NCI-H1694 treated with DMSO at 0.1 percent for 48 hours (cell line): ENCODE measurements at regions not wholly inside any gene's neighbourhood (a gene's known extent, or its start where the extent isn't known, plus 50 kb on each side); places are given as distances from the start of the nearest gene placed in this dataset.

Experiments used
- DNase-seq: peaks from one replicate; lab custom pipeline; 2025; lab: John Stamatoyannopoulos, UW

DNA sequence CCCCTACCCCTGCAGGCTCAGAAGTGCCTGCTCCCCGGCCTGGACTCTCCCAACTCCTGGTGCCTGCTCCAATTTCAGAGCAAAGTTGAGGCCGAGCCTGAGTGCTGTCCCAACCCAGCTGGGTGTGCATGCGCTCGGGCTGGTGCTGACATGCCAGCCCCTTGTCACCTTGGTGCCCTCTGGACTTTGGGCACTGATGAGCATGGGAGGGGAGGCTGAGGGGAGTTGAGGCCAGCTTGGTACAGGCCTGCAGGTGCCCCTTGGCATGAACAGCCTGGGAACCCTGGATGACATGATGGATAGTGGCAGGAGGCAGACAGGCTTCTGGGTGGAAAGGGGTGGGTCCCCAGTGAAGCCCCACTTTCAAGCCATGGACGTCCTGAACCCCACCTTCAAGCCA is 366.1 kb upstream of the NEGR1 start:
- no peak for DNase-seq

DNA sequence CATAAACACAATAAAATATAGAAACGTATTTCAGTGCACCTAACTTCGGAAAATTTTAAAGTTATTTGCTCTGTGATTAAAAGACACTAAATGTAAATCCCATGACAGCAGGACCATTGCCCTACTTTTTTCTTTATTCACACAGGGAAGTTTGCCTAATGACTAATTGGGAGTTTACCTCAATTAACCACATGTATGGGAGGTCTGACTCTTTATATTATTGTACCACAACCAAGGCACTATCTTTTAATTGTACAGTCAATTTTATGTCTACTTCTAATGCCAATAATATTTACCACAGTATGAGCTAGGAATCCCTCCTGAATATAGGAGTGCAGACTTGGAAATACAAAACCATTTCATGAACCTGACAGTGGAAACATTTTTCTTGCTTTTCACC is 360.8 kb upstream of the NEGR1 start:
- no peak for DNase-seq

- DNase-seq: no peak
Observed at GRCh38 chr1:72637593-72637992, 355.3 kb upstream of the NEGR1 start.

DNA sequence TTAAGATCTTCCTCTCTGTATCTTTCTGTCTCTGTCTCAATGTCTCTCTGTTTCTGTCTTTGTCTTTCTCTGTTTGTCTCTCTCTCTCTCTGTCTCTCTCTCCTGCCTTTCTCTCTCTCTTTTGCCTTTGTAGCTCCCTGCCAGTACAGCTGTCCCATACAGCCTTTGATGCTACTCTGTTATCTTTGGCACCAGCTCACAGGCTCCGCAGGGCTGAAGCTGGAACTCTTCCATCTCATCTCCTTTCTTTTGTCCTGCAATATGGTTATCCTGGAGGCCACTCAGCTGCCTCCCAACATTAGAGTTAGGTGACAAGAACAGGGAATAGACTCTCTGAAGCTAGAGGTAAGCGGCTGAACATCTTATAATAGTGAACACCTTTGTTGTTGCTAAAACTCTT is 354.3 kb upstream of the NEGR1 start:
- no peak for DNase-seq

- no peak for DNase-seq
Observed at GRCh38 chr1:72635719-72636118, 353.4 kb upstream of the NEGR1 start.

DNA sequence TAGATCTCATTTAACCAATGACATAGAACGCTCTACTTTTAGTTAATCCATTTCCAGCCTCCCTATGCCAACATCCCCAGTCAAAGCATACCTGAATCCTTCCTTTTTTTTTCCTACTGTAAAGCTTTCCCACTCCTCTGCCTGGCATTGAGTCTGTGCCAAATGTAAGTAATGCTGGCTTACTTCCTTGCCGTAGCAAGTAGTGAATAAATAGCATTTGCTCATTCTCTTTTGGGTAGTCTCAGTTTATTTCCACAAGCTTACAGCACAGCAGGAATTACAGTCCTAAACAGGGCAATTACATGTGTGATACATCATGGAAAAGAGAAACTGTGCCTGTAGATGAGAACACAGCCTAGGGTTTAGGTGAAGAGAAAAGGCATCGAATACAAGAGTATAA is 352.6 kb upstream of the NEGR1 start:
- no peak for DNase-seq

- no peak for DNase-seq
Observed at GRCh38 chr1:72631449-72631848, 349.1 kb upstream of the NEGR1 start.

GRCh38 chr1:72623299-72623708 is 341.0 kb upstream of the NEGR1 start:
- DNase-seq: peak; percentile 71

- DNase-seq: no peak
Observed at GRCh38 chr1:72620453-72620852, 338.1 kb upstream of the NEGR1 start.

- DNase-seq: no peak
Observed at GRCh38 chr1:72606216-72606810, 324.0 kb upstream of the NEGR1 start.

DNA sequence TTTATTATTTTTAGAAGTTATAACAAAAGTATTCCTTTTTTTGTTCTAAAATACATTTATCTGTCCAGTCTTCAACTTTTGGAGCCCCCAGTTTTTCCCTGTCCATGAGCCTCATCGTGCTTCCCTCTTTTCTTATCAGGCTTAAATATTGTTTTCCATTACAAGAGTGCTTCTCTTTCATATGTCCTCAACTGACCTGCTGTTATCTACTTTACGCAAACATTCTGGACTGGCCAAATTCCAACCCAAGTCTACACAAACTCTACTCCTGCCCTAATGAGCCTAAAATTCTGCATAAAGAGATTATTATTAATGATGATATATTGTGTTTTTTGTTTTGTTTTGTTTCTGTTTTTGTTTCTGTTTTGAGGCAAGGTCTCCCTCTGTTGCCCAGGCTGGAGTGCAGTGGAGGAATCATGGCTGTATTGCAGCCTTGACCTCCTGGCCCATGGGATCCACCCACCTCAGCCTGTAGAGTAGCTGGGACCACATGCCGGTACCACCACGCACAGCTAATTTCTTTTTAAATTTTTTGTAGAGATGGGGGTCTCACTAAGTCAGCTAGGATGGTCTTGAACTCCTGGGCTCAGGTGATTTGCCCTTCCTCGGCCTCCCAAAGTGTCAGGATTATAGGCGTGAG is 318.8 kb upstream of the NEGR1 start:
- DNase-seq: no peak

DNA sequence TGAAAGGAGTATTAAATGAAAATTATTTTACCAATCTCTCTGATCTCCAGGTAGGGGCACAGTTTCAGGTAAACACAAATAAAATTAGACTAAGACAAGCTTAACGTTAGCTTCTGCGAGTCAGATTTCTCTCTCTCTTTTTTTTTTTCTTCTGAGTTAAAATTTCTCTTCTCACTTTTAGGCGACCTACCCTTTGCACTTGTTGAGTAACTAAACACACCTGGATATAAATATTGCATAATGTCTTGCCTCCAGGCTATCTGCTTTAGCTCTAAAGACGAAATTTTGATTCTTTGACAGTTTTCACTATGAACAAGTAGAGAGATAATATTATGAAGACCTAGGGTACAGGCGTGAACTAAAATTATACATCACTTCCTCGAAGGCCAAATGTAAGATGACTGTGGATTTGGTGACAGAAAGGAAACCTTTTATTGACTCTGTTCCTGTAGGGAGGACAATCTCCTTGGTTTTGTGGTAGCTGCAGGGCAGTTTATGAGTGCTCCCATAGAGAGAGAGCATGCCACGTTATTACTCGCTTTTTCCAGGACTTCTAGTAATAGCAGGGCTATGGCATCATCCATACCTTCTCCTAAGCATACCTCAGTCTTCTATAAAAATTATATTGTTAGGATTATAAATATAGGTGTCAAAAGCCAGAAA is 303.8 kb upstream of the NEGR1 start:
- DNase-seq: no peak

- no peak for DNase-seq
Observed at GRCh38 chr1:72579629-72580028, 297.3 kb upstream of the NEGR1 start.

GRCh38 chr1:72570815-72571214 is 288.5 kb upstream of the NEGR1 start:
- no peak for DNase-seq

DNA sequence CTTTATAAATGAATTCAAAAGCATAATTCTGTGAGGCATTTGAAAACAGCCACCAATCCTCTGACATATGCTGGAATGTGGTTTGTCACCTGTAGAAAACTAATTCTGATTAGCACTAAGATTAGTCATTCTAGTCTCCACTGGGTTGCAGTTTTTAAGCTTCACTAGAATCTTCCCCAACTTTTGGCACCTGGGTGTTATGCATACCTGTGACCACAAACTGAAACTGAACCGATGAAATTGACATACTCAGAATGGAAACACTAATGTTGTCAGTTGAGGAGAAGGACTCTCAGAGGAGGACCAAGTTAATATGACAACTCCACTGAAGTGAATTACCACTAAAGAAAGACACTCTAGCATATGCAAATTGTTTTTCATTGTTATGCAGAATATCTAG is 285.8 kb upstream of the NEGR1 start:
- DNase-seq: no peak

GRCh38 chr1:72567521-72567920 is 285.2 kb upstream of the NEGR1 start:
- DNase-seq: no peak

DNA sequence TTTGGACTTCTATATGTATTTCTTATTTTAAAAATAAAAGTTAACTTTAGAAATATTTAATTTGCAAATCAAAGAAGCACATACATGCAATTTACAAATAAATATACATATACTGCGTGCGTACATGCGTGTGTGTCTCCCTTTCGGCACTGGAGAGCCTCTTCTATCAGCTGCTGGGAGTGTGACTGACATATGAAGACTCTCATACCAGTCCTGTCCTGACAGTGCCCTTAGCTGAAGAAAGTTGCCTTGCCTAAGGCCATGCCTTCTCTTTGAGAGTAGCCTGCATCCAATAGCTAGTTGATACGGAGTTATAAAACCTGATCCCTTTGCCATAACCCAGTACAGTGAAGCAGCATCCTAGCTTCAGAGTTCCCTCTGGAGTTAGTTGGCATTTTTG is 282.4 kb upstream of the NEGR1 start:
- no peak for DNase-seq

DNA sequence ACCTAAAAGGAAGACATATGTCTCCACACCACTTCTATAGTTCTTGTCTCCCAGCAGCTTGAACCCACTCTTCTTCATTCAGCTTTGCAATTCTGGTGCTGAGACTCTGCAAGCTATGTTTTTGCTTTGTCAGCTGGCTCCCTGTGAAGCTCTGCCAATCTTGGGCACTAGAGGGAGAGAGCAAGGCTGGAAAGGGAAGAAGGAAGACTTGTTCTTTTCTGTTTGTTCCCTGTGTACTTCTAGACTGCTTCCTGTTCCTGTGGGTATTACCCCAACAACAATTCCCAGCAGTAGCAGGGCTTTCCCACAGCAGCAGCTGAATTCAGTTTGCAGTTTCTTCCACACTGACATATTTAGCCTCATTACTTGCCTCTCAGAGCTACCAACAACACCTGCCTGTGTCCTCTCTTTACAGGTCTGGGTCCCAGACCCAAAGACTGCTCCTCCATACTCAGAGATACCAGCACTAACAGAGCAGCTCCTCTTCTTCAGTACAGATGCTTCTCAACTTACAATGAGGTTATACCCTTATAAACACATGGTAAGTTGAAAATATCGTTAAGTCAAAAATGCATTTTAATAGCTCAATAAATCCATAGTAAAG is 275.2 kb upstream of the NEGR1 start:
- no peak for DNase-seq

DNA sequence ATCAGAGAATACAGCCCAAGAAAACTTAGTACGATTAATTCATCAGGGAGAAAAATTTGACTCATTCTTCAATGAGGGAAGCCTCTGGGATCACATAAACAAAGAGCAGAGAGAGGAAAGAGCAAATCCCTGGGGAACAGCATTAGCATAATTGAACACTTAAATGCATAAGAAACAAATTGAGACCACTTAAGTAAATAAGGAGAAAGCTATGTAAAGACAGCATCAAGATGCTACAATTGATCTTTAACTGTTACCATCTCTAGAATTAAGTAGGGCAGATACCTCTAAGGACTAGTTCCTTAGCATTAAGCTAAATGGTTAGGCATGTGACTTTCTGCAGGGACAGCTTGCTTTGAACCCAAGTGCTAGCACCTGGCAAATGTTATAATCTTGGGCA is 265.1 kb upstream of the NEGR1 start:
- no peak for DNase-seq

- no peak for DNase-seq
Observed at GRCh38 chr1:72540674-72541073, 258.3 kb upstream of the NEGR1 start.

DNA sequence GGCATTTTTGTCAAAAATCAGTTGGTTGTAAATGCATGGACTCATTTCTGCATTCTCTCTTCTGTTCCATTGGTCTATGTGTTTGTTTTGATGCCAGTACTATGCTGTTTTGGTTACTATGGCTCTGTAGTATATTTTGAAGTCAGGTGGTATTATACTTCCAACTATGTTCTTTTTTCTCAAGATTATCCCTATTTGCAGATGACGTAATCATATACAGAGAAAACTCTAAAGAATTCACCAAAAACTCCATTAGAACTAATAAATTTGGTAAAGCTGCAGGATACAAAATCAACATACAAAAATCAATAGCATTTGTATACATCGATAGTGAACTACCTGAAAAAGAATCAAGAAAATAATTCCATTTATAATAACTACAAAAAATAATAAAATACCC is 253.1 kb upstream of the NEGR1 start:
- no peak for DNase-seq

GRCh38 chr1:72530646-72531045 is 248.3 kb upstream of the NEGR1 start:
- DNase-seq: no peak

DNA sequence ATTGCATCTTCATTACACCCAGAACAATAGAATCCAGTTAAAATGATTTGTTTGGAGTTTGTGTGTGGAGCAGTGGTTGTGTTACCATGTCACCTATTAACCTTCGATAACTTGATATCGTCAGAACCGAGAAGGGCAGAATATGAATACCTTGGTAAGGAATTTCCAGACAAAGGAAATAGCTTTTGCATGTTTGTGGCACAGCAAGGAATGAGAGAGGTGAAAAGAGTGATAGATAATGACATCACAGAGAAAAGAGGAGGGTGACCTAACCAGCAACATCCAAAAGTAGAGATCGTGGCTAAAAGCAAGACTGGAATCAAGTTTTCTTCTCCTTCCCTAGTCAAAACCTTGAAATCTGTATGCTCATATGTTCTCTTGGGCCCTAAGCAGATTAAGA is 244.6 kb upstream of the NEGR1 start:
- DNase-seq: no peak
